GM12878 (cell line): ENCODE measurements at regions not wholly inside any gene's neighbourhood (a gene's known extent, or its start where the extent isn't known, plus 50 kb on each side); places are given as distances from the start of the nearest gene placed in this dataset.

Source experiments
- ATAC-seq: fragments of 200-7000 bp; cut with Tn5 transposase; 3 replicates; pipeline ENCODE4 v1.9.1; 2020; ENCODE audit warnings: mild to moderate bottlenecking, moderate library complexity
- BruUV-seq: library from RNA; stranded (reverse); fragments of 400-500 nt; replicated peaks from 2 replicates; lab custom pipeline; 2021; lab: Mats Ljungman, UMichigan
- CTCF ChIA-PET: fragments of 300-600 bp; sonication (Branson Sonifier 250); formaldehyde crosslinking; extraction: SDS; loops from one replicate; lab custom pipeline; 2021; ENCODE audit warnings: inconsistent platforms; lab: Yijun Ruan, JAX
- POLR2A ChIA-PET: fragments of 350-600 bp; formaldehyde crosslinking; extraction: SDS; loops from one replicate; lab custom pipeline; 2021; ENCODE audit warnings: inconsistent platforms; lab: Charles Lee
- RAD21 ChIA-PET: fragments of 300-600 bp; sonication (Branson Sonifier 250); formaldehyde crosslinking; loops from one replicate; lab custom pipeline; 2023; ENCODE audit warnings: antibody characterized with exemption; ENCODE audit not compliant: unreplicated experiment; lab: Charles Lee
- SMC1A ChIA-PET: fragments of 300-600 bp; sonication (Branson Sonifier 250); formaldehyde crosslinking; loops from one replicate; lab custom pipeline; 2023; ENCODE audit not compliant: unreplicated experiment, uncharacterized antibody; lab: Charles Lee
- DNase-seq: peaks from one replicate; pipeline ENCODE4 v3.0.0-alpha.2; 2011; ENCODE audit warnings: low read depth, low spot score
- FAIRE-seq: peaks from 3 replicates; lab custom pipeline; 2011; peaks lifted over from hg19 to GRCh38; lab: Jason Lieb, UNC
- H2AFZ ChIP-seq: 2 replicates; pipeline ENCODE4 v1.6.0; 2011; ENCODE audit warnings: low read depth, low read length, control low read depth; ENCODE audit not compliant: control insufficient read depth
- H3K27ac ChIP-seq: 2 replicates; pipeline ENCODE4 v1.5.1; 2011; ENCODE audit warnings: control low read depth; ENCODE audit not compliant: control insufficient read depth, insufficient read depth
- H3K27me3 ChIP-seq, 2 experiments: replicated peaks in 1 of 2; 2 replicates each; pipeline versions ENCODE4 v1.6.0 to v1.6.1; 2011; ENCODE audit warnings: low read length in 1 of 2; ENCODE audit not compliant: control insufficient read depth in 2 of 2, insufficient read depth in 2 of 2
- H3K36me3 ChIP-seq, 2 experiments: 2 replicates each; pipeline ENCODE4 v1.5.1; 2011; ENCODE audit warnings: low read length in 1 of 2; ENCODE audit not compliant: control insufficient read depth in 2 of 2, insufficient read depth in 2 of 2
- H3K4me1 ChIP-seq: 2 replicates; pipeline ENCODE4 v1.6.1; 2011; ENCODE audit warnings: mild to moderate bottlenecking, low read length, moderate library complexity, mixed read lengths; ENCODE audit not compliant: control insufficient read depth, insufficient read depth
- H3K4me2 ChIP-seq: 2 replicates; pipeline ENCODE4 v1.6.0; 2011; ENCODE audit warnings: control low read depth; ENCODE audit not compliant: control insufficient read depth, insufficient read depth
- H3K4me3 ChIP-seq: fragments of 200-600 bp; sonication (generic); 2 replicates; pipeline ENCODE4 v1.5.1; 2016
- H3K79me2 ChIP-seq: 2 replicates; pipeline ENCODE4 v1.6.0; 2011; ENCODE audit warnings: low read length; ENCODE audit not compliant: control insufficient read depth, insufficient read depth
- H3K9ac ChIP-seq: 2 replicates; pipeline ENCODE4 v1.8.0; 2011; ENCODE audit warnings: low read length, control low read depth, mixed read lengths; ENCODE audit not compliant: control insufficient read depth, insufficient read depth
- H3K9me3 ChIP-seq: replicated peaks from 3 replicates; pipeline ENCODE4 v1.5.1; 2011; ENCODE audit warnings: mild to moderate bottlenecking, low read length; ENCODE audit not compliant: control insufficient read depth, insufficient read depth
- H4K20me1 ChIP-seq: 2 replicates; pipeline ENCODE4 v1.6.0; 2011; ENCODE audit not compliant: control insufficient read depth, insufficient read depth
- BHLHE40 ChIP-seq, 2 experiments: fragments of 450-650 bp in 1 of 2; IDR thresholded peaks; 2 replicates each; pipeline ENCODE4 v1.6.1; 2011 to 2017; ENCODE audit warnings: low read depth in 2 of 2, borderline replicate concordance in 1 of 2, improper control_type of control experiment in 1 of 2, low read length in 1 of 2, mild to moderate bottlenecking in 1 of 2
- CBFB ChIP-seq: IDR thresholded peaks from 2 replicates; pipeline ENCODE4 v1.6.1; 2016; ENCODE audit warnings: antibody characterized with exemption, low read depth
- POLR2AphosphoS5 ChIP-seq: IDR thresholded peaks from 2 replicates; pipeline ENCODE4 v1.6.1; 2011; ENCODE audit warnings: mild to moderate bottlenecking, low read length, inconsistent platforms
- SP1 ChIP-seq: IDR thresholded peaks from one replicate; pipeline ENCODE4 v1.6.1; 2011; ENCODE audit warnings: low read depth, low read length
- YBX1 ChIP-seq: fragments of 450-650 bp; IDR thresholded peaks from 2 replicates; pipeline ENCODE4 v1.6.1; 2016; ENCODE audit warnings: antibody characterized with exemption
- ZNF384 ChIP-seq: IDR thresholded peaks from 2 replicates; pipeline ENCODE4 v1.6.1; 2012; ENCODE audit warnings: low read depth, mild to moderate bottlenecking, low read length, improper control_type of control experiment, borderline replicate concordance
- ZSCAN29 ChIP-seq: fragments of 450-650 bp; IDR thresholded peaks from 2 replicates; pipeline ENCODE4 v1.6.1; 2017; ENCODE audit warnings: mild to moderate bottlenecking, moderate library complexity
- WGBS: methylation state at CpG from one replicate; pipeline ENCODE4 v1.1.6; 2016; ENCODE audit warnings: low lambda C conversion rate; ENCODE audit not compliant: insufficient replicate concordance, insufficient coverage; ENCODE audit errors: missing lambda C conversion rate; 5-methylcytosine and 5-hydroxymethylcytosine counted together
- in situ Hi-C: fragments of 300-500 bp; cut with MboI; formaldehyde crosslinking; loops from 9 replicates; pipeline ENCODE4 v1.14.3; 2018; ENCODE audit warnings: mixed read lengths
- intact Hi-C: fragments of 100-400 bp; cut with micrococcal nuclease; formaldehyde crosslinking; loops from one replicate; pipeline ENCODE4 v1.14.2; 2022; ENCODE audit not compliant: unreplicated experiment

DNA sequence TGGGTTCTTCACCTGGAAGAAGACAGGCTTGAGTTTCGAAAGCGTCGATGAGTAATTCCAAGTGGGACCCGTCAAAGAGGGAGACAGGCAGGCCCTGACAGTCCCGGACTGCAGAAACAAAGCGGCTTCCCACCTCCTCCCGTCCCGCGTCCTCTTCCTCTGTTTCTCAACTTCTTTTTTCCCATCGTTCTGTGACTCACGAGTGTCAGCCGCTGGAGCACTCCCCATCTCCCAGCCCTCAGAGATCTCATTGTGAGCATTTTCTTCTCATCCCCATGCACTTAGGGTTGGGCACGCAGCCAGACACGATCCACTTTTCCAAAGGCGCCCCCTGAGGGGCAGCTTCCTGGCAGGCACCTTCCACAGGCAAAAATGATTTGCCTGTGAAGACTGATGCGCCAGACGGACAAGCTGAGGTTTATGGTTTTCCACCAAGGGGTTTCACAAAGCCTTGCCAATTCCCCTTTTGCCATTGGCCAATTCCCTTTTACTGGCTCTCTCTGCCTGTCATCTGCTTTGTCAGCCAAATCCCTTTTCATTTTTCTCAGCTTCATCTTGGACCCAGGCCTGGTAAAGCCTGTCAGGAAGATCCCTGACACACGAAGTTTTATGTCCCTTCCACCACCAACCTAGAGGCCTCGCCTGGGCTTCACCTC lies 86.5 kb upstream of the ANKRD55 start:
- Histone ChIP-seq H3K9me3 (no peaks in the 10 kb centered on the region; the same call in 2 of the 3 replicates), H3K4me3 (no peak overlapping the region), H3K27ac (no peak overlapping the region), H3K27me3 (no peaks in the 10 kb centered on the region), H3K36me3 (no peaks in the 10 kb centered on the region), H4K20me1 (no peaks in the 10 kb centered on the region), H3K4me2 (no peak overlapping the region), H3K4me1 (peaks cover 21% of the 10 kb centered on the region), H3K9ac (no peak overlapping the region), H3K79me2 (no peaks in the 10 kb centered on the region), H2AFZ (no peak overlapping the region)
- 93% methylated on average over 14 of the region's 19 CpGs for WGBS
- POLR2A ChIA-PET, result no interaction called here
- RAD21 ChIA-PET, result interaction anchor here (4.9 kb wide), 1 partner anchor 10 kb away, joined by 33 read pairs; no protein-coding TSS in a partner anchor
- in situ Hi-C loops (no loop called here), intact Hi-C loops (no loop called here)
- TF ChIP-seq CBFB (no peak), YBX1 (no peak), ZSCAN29 (no peak), SP1 (no peak), BHLHE40 (IDR thresholded peaks at IDR 0.05; ENCODE audit: borderline replicate concordance in 1 of 2, low read depth in 2 of 2, low read length in 1 of 2) (no peak), POLR2AphosphoS5 (no peak), ZNF384 (no peak)
- SMC1A ChIA-PET, result interaction anchor here (5.4 kb wide), 1 partner anchor 9 kb away, joined by 59 read pairs; no protein-coding TSS in a partner anchor
- DNase-seq, result no peak
- CTCF ChIA-PET, result interaction anchor here (5.2 kb wide), 1 partner anchor 9 kb away, joined by 45 read pairs; no protein-coding TSS in a partner anchor
- no peak for ATAC-seq
- FAIRE-seq, result no peak
- BruUV-seq, result no TSS peak
